Neural cell (in vitro differentiated cells): ENCODE measurements at regions not wholly inside any gene's neighbourhood (a gene's known extent, or its start where the extent isn't known, plus 50 kb on each side); places are given as distances from the start of the nearest gene placed in this dataset.

ENCODE experiments used
- H2AFZ ChIP-seq: fragments of 200-600, 300-800 bp; sonication (generic), shearing (Covaris generic); 2 replicates; pipeline ENCODE4 v1.6.0; 2014; ENCODE audit warnings: low read depth, mild to moderate bottlenecking, antibody characterized with exemption, low read length, moderate library complexity
- H3F3A ChIP-seq: fragments of 200-600 bp; shearing (Covaris generic); 2 replicates; pipeline ENCODE4 v1.6.1; 2016; ENCODE audit warnings: mild to moderate bottlenecking, moderate library complexity, mixed read lengths, antibody characterized with exemption, low read length; ENCODE audit not compliant: insufficient read depth, poor library complexity, severe bottlenecking
- H3K27ac ChIP-seq: fragments of 200-600, 300-800 bp; sonication (generic), shearing (Covaris generic); 2 replicates; pipeline ENCODE4 v1.5.1; 2014; ENCODE audit warnings: mild to moderate bottlenecking, low read length, moderate library complexity
- H3K27me3 ChIP-seq: fragments of 300-800, 200-600 bp; sonication (generic), shearing (Covaris generic); 2 replicates; pipeline ENCODE4 v1.6.0; 2014; ENCODE audit warnings: mild to moderate bottlenecking, low read depth, low read length, moderate library complexity; ENCODE audit not compliant: insufficient read depth
- H3K36me3 ChIP-seq: fragments of 300-800, 200-600 bp; sonication (generic), shearing (Covaris generic); 2 replicates; pipeline ENCODE4 v1.5.1; 2014; ENCODE audit warnings: mild to moderate bottlenecking, antibody characterized with exemption, low read length, moderate library complexity; ENCODE audit not compliant: insufficient read depth
- H3K4me2 ChIP-seq: fragments of 300-800, 200-600 bp; sonication (generic), shearing (Covaris generic); 2 replicates; pipeline ENCODE4 v1.6.0; 2014; ENCODE audit warnings: mild to moderate bottlenecking, low read length
- H3K4me3 ChIP-seq: fragments of 300-800, 200-600 bp; sonication (generic), shearing (Covaris generic); 2 replicates; pipeline ENCODE4 v1.5.1; 2014; ENCODE audit warnings: mild to moderate bottlenecking, low read length, moderate library complexity
- H3K79me2 ChIP-seq: fragments of 200-600 bp; shearing (Covaris generic); replicated peaks from 2 replicates; pipeline ENCODE4 v1.6.0; 2014; ENCODE audit warnings: mild to moderate bottlenecking, low read length, moderate library complexity; ENCODE audit not compliant: insufficient read depth
- H3K9ac ChIP-seq: fragments of 300-800, 200-600 bp; sonication (generic), shearing (Covaris generic); 2 replicates; pipeline ENCODE4 v1.6.1; 2016; ENCODE audit warnings: mild to moderate bottlenecking, low read length, mixed read lengths
- H3K9me2 ChIP-seq: fragments of 200-600 bp; shearing (Covaris generic); 2 replicates; pipeline ENCODE4 v1.6.1; 2016; ENCODE audit warnings: mild to moderate bottlenecking, low read length, mixed read lengths; ENCODE audit not compliant: insufficient read depth
- H3K9me3 ChIP-seq: fragments of 200-600, 300-800 bp; sonication (generic), shearing (Covaris generic); 2 replicates; pipeline ENCODE4 v1.6.1; 2016; ENCODE audit warnings: mild to moderate bottlenecking, mixed run types, low read length, moderate library complexity, mixed read lengths
- H4K20me1 ChIP-seq: fragments of 200-600 bp; shearing (Covaris generic); 2 replicates; pipeline ENCODE4 v1.6.1; 2016; ENCODE audit warnings: mild to moderate bottlenecking, mixed run types; ENCODE audit not compliant: insufficient read depth
- CTCF ChIP-seq: fragments of 450-650 bp; IDR thresholded peaks from 2 replicates; pipeline ENCODE4 v1.5.1; 2014; ENCODE audit warnings: antibody characterized with exemption, mild to moderate bottlenecking, moderate library complexity; ENCODE audit not compliant: poor library complexity, severe bottlenecking
- EP300 ChIP-seq: fragments of 450-650 bp; conservative IDR thresholded peaks from 2 replicates; pipeline ENCODE4 v1.6.1; 2014; ENCODE audit warnings: antibody characterized with exemption, mild to moderate bottlenecking, moderate library complexity; ENCODE audit not compliant: poor library complexity, severe bottlenecking
- EZH2 ChIP-seq: fragments of 200-600, 300-800 bp; shearing (Covaris generic), sonication (generic); IDR thresholded peaks from 2 replicates; pipeline ENCODE4 v1.6.1; 2014; ENCODE audit warnings: antibody characterized with exemption, low read length, borderline replicate concordance, mild to moderate bottlenecking; ENCODE audit not compliant: insufficient read depth, poor library complexity, severe bottlenecking
- MXI1 ChIP-seq: fragments of 450-650 bp; conservative IDR thresholded peaks from 2 replicates; pipeline ENCODE4 v1.6.1; 2014; ENCODE audit warnings: antibody characterized with exemption, mild to moderate bottlenecking; ENCODE audit not compliant: poor library complexity, severe bottlenecking
- POLR2AphosphoS5 ChIP-seq: IDR thresholded peaks from 2 replicates; pipeline ENCODE4 v1.6.1; 2012
- RAD21 ChIP-seq: fragments of 450-650 bp; conservative IDR thresholded peaks from 2 replicates; pipeline ENCODE4 v1.6.1; 2014; ENCODE audit warnings: antibody characterized with exemption, mild to moderate bottlenecking, moderate library complexity
- REST ChIP-seq: IDR thresholded peaks from 2 replicates; pipeline ENCODE4 v1.6.1; 2012; ENCODE audit warnings: borderline replicate concordance
- SMC3 ChIP-seq: fragments of 450-650 bp; conservative IDR thresholded peaks from 2 replicates; pipeline ENCODE4 v1.6.1; 2014; ENCODE audit warnings: antibody characterized with exemption, mild to moderate bottlenecking, moderate library complexity; ENCODE audit not compliant: poor library complexity
- TAF1 ChIP-seq: IDR thresholded peaks from 2 replicates; pipeline ENCODE4 v1.6.1; 2012; ENCODE audit warnings: low read depth

GRCh38 chr9:99326112-99326916 is 104.2 kb downstream of the SEC61B start:
- H3K27me3 ChIP-seq = no peaks in the 10 kb centered on the region
- H3K79me2 ChIP-seq = no peaks in the 10 kb centered on the region
- H3K9me2 ChIP-seq = no peaks in the 10 kb centered on the region
- H4K20me1 ChIP-seq = no peaks in the 10 kb centered on the region
- no peak overlapping the region for H3K4me3 ChIP-seq
- H3K36me3 ChIP-seq = no peaks in the 10 kb centered on the region
- H3K9me3 ChIP-seq = no peaks in the 10 kb centered on the region
- TF ChIP-seq MXI1 (no peak), EP300 (no peak), EZH2 (no peak), SMC3 (no peak), POLR2AphosphoS5 (no peak), REST (no peak), RAD21 (no peak), CTCF (no peak), TAF1 (no peak)
- H3K4me2 ChIP-seq = no peak overlapping the region
- no peak overlapping the region for H3K9ac ChIP-seq
- no peak overlapping the region for H2AFZ ChIP-seq
- no peaks in the 10 kb centered on the region for H3F3A ChIP-seq
- H3K27ac ChIP-seq = no peak overlapping the region

- H3K9ac ChIP-seq = no peak overlapping the region
- TF ChIP-seq REST (no peak), CTCF (no peak)
- H3K79me2 ChIP-seq = no peaks in the 10 kb centered on the region
- no peaks in the 10 kb centered on the region for H3K9me3 ChIP-seq
- no peaks in the 10 kb centered on the region for H4K20me1 ChIP-seq
- H3K27me3 ChIP-seq = no peaks in the 10 kb centered on the region
- H3K4me2 ChIP-seq = no peak overlapping the region
- no peaks in the 10 kb centered on the region for H3K9me2 ChIP-seq
- no peak overlapping the region for H2AFZ ChIP-seq
- H3K36me3 ChIP-seq = no peaks in the 10 kb centered on the region
- H3F3A ChIP-seq = no peaks in the 10 kb centered on the region
- no peak overlapping the region for H3K27ac ChIP-seq
- no peak overlapping the region for H3K4me3 ChIP-seq
These were observed 104.8 kb downstream of the SEC61B start for GRCh38 chr9:99326917-99327189.
